Upper lobe of left lung (tissue), 4 donors: ENCODE measurements at regions not wholly inside any gene's neighbourhood (a gene's known extent, or its start where the extent isn't known, plus 50 kb on each side); places are given as distances from the start of the nearest gene placed in this dataset.

Experiments
- EP300 ChIP-seq, 4 donors: sonication (generic); formaldehyde crosslinking; IDR thresholded peaks; one replicate each; pipeline ENCODE4 v1.5.1; 2017; ENCODE audit warnings: antibody characterized with exemption in 4 of 4, control low read depth in 2 of 4
- POLR2A ChIP-seq, 4 donors: fragments of 450-650 bp; IDR thresholded peaks; one replicate each; pipeline ENCODE4 v1.5.1; 2016 to 2017; ENCODE audit warnings: antibody characterized with exemption in 4 of 4, mild to moderate bottlenecking in 2 of 4
- POLR2AphosphoS5 ChIP-seq, 2 donors: sonication (generic); formaldehyde crosslinking; IDR thresholded peaks; one replicate each; pipeline ENCODE4 v1.5.1; 2017; ENCODE audit warnings: antibody characterized with exemption in 2 of 2
- TF ChIP-seq, protein P1 (sequence below), 6 experiments: fragments of 450-650 bp in 4 of 6; fragments of 200-600 bp in 2 of 6; sonication (generic) in 2 of 6; IDR thresholded peaks; one replicate each; pipeline ENCODE4 v1.5.1; 2016 to 2019; ENCODE audit warnings: antibody characterized with exemption in 6 of 6

GRCh38 chr17:71639865-71640264, 481.0 kb upstream of the SOX9 start:
- TF ChIP-seq POLR2AphosphoS5 (IDR thresholded peaks at IDR 0.05): no peak
- TF ChIP-seq EP300 (IDR thresholded peaks at IDR 0.05): no peak
- TF ChIP-seq, protein P1, sequence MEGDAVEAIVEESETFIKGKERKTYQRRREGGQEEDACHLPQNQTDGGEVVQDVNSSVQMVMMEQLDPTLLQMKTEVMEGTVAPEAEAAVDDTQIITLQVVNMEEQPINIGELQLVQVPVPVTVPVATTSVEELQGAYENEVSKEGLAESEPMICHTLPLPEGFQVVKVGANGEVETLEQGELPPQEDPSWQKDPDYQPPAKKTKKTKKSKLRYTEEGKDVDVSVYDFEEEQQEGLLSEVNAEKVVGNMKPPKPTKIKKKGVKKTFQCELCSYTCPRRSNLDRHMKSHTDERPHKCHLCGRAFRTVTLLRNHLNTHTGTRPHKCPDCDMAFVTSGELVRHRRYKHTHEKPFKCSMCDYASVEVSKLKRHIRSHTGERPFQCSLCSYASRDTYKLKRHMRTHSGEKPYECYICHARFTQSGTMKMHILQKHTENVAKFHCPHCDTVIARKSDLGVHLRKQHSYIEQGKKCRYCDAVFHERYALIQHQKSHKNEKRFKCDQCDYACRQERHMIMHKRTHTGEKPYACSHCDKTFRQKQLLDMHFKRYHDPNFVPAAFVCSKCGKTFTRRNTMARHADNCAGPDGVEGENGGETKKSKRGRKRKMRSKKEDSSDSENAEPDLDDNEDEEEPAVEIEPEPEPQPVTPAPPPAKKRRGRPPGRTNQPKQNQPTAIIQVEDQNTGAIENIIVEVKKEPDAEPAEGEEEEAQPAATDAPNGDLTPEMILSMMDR (IDR thresholded peaks at IDR 0.05): no peak
- no peak for TF ChIP-seq POLR2A (IDR thresholded peaks at IDR 0.05)
